CD4-positive, CD25-positive, alpha-beta regulatory T cell (primary cell): ENCODE measurements at regions not wholly inside any gene's neighbourhood (a gene's known extent, or its start where the extent isn't known, plus 50 kb on each side); places are given as distances from the start of the nearest gene placed in this dataset.

Experiments
- ATAC-seq, 2 donors: fragments of 150-1000 bp; cut with Tn5 transposase; one replicate each; pipeline ENCODE4 v1.10.0; 2021; ENCODE audit warnings: low read depth in 2 of 2, moderate number of reproducible peaks in 2 of 2, moderate library complexity in 1 of 2
- DNase-seq, 3 donors: peaks; one replicate each; pipeline versions ENCODE4 v3.0.0 to v3.0.0-alpha.2; 2012 to 2022; ENCODE audit warnings: mixed read lengths in 1 of 3
- H3K27ac ChIP-seq: one replicate; pipeline ENCODE4 v1.7.0; 2013; ENCODE audit warnings: mild to moderate bottlenecking, low read length; ENCODE audit not compliant: insufficient read depth, poor library complexity, severe bottlenecking
- H3K27me3 ChIP-seq: one replicate; pipeline ENCODE4 v1.7.0; 2013; ENCODE audit warnings: low read length; ENCODE audit not compliant: control insufficient read depth, insufficient read depth
- H3K36me3 ChIP-seq: one replicate; pipeline ENCODE4 v1.7.0; 2013; ENCODE audit warnings: mild to moderate bottlenecking, low read length, moderate library complexity; ENCODE audit not compliant: control insufficient read depth, insufficient read depth
- H3K4me1 ChIP-seq: 2 replicates; pipeline ENCODE4 v1.7.0; 2013; ENCODE audit warnings: mild to moderate bottlenecking, low read length; ENCODE audit not compliant: insufficient read depth, control insufficient read depth, poor library complexity, severe bottlenecking
- H3K4me3 ChIP-seq: one replicate; pipeline ENCODE4 v1.7.0; 2013; ENCODE audit warnings: low read depth, mild to moderate bottlenecking, low read length, moderate library complexity
- H3K9me3 ChIP-seq, 2 experiments: 1 replicate in 1 of 2; 2 replicates in 1 of 2; pipeline ENCODE4 v1.7.0; 2013; ENCODE audit warnings: low read length in 2 of 2, mild to moderate bottlenecking in 1 of 2, moderate library complexity in 1 of 2; ENCODE audit not compliant: control insufficient read depth in 2 of 2
- H3K27ac Mint-ChIP-seq, 3 donors: one replicate each; pipeline ENCODE4 v1.8.0; 2020 to 2022; ENCODE audit warnings: mild to moderate bottlenecking in 3 of 3, mixed read lengths in 3 of 3, moderate library complexity in 2 of 3
- H3K27me3 Mint-ChIP-seq: one replicate; pipeline ENCODE4 v1.8.0; 2022; ENCODE audit warnings: mild to moderate bottlenecking, mixed read lengths
- H3K36me3 Mint-ChIP-seq: one replicate; pipeline ENCODE4 v1.8.0; 2020; ENCODE audit warnings: mixed read lengths
- H3K4me1 Mint-ChIP-seq, 4 donors: one replicate each; pipeline ENCODE4 v1.8.0; 2020 to 2022; ENCODE audit warnings: mixed read lengths in 4 of 4, mild to moderate bottlenecking in 1 of 4
- H3K4me3 Mint-ChIP-seq, 4 donors: one replicate each; pipeline ENCODE4 v1.8.0; 2020 to 2022; ENCODE audit warnings: mild to moderate bottlenecking in 4 of 4, mixed read lengths in 4 of 4, moderate library complexity in 3 of 4
- H3K9me3 Mint-ChIP-seq, 7 donors: one replicate each; pipeline ENCODE4 v1.8.0; 2020 to 2022; ENCODE audit warnings: mixed read lengths in 7 of 7, mild to moderate bottlenecking in 3 of 7, moderate library complexity in 2 of 7

GRCh38 chr21:27487676-27488075, 520.8 kb upstream of the ADAMTS5 start:
- Histone ChIP-seq H3K4me3 (no peak overlapping the region), H3K4me1 (no peaks in the 10 kb centered on the region), H3K27ac (no peak overlapping the region), H3K9me3 (no peaks in the 10 kb centered on the region), H3K36me3 (no peaks in the 10 kb centered on the region), H3K27me3 (no peaks in the 10 kb centered on the region)
- no peaks in the 10 kb centered on the region for H3K27me3 Mint-ChIP-seq
- DNase-seq (no peak), ATAC-seq (no peak)
- no peaks in the 10 kb centered on the region for H3K4me1 Mint-ChIP-seq
- H3K9me3 Mint-ChIP-seq: peaks cover 0 to 16% (median 2%) of the 10 kb centered on the region in 7 donors
- no peaks in the 10 kb centered on the region for H3K36me3 Mint-ChIP-seq
- H3K4me3 Mint-ChIP-seq: no peak overlapping the region
- no peak overlapping the region for H3K27ac Mint-ChIP-seq

GRCh38 chr21:27480841-27481261, 514.0 kb upstream of the ADAMTS5 start:
- peak in 1 of 3 donors; percentile 0 for DNase-seq
- Histone ChIP-seq H3K27me3 (no peaks in the 10 kb centered on the region), H3K9me3 (peaks cover 0 to 4% of the 10 kb centered on the region in 2 experiments), H3K27ac (no peak overlapping the region), H3K4me1 (no peaks in the 10 kb centered on the region), H3K4me3 (no peak overlapping the region), H3K36me3 (no peaks in the 10 kb centered on the region)
- Mint-ChIP-seq H3K36me3 (no peaks in the 10 kb centered on the region), H3K27ac (no peak overlapping the region), H3K9me3 (peaks cover 0 to 20% (median 4%) of the 10 kb centered on the region in 7 donors), H3K4me3 (no peak overlapping the region), H3K27me3 (no peaks in the 10 kb centered on the region), H3K4me1 (no peaks in the 10 kb centered on the region)
- ATAC-seq: no peak

GRCh38 chr21:27477296-27477695, 510.4 kb upstream of the ADAMTS5 start:
- DNase-seq: no peak
- Mint-ChIP-seq H3K4me3 (no peak overlapping the region), H3K36me3 (no peaks in the 10 kb centered on the region), H3K9me3 (peaks cover 0 to 20% (median 6%) of the 10 kb centered on the region in 7 donors), H3K27me3 (no peaks in the 10 kb centered on the region), H3K27ac (no peak overlapping the region), H3K4me1 (no peaks in the 10 kb centered on the region)
- Histone ChIP-seq H3K27me3 (no peaks in the 10 kb centered on the region), H3K9me3 (peaks cover 2% of the 10 kb centered on the region in 2 experiments), H3K36me3 (no peaks in the 10 kb centered on the region), H3K4me3 (no peak overlapping the region), H3K27ac (no peak overlapping the region), H3K4me1 (no peaks in the 10 kb centered on the region)
- no peak for ATAC-seq

GRCh38 chr21:27476696-27477095, 509.8 kb upstream of the ADAMTS5 start:
- no peaks in the 10 kb centered on the region for H3K27me3 Mint-ChIP-seq
- H3K27ac Mint-ChIP-seq: no peak overlapping the region
- H3K4me1 Mint-ChIP-seq: no peaks in the 10 kb centered on the region
- H3K27ac ChIP-seq: no peak overlapping the region
- H3K4me3 ChIP-seq: no peak overlapping the region
- H3K36me3 ChIP-seq: no peaks in the 10 kb centered on the region
- no peaks in the 10 kb centered on the region for H3K27me3 ChIP-seq
- peaks cover 3 to 16% (median 6%) of the 10 kb centered on the region in 7 donors for H3K9me3 Mint-ChIP-seq
- no peaks in the 10 kb centered on the region for H3K36me3 Mint-ChIP-seq
- H3K9me3 ChIP-seq: peaks cover 0 to 2% of the 10 kb centered on the region in 2 experiments
- ATAC-seq (no peak), DNase-seq (no peak)
- H3K4me3 Mint-ChIP-seq: no peak overlapping the region
- H3K4me1 ChIP-seq: no peaks in the 10 kb centered on the region

DNA sequence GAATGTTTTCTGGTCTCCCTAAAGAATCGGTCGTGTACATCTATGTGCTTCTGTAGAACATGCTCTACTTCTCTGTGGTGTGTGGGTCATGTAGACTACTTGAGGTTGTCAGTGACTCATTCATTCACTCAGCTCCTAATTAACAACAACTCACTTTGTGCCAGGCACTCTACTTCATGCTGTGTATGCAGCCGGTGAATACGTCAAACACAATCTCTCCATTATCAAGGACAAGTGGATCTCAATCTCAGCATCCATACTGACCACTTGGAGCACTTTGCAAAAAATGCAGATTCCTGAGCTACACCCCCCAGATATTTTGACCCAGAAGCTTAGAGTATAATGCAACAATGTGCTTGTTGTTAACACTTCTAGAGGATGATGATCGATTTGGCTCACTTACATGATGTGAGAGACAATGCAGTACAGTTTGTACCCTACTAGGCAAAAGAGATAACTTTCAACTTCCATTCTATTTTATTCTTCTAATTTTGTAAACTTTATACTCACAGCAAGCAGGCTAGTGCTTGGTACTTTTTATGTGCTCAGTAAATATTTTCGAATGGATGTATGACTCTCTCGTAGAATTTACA, 508.6 kb upstream of the ADAMTS5 start:
- H3K27ac ChIP-seq: no peak overlapping the region
- no peaks in the 10 kb centered on the region for H3K4me1 ChIP-seq
- H3K36me3 Mint-ChIP-seq: no peaks in the 10 kb centered on the region
- ATAC-seq (no peak), DNase-seq (no peak)
- H3K4me1 Mint-ChIP-seq: no peaks in the 10 kb centered on the region
- H3K9me3 ChIP-seq: peaks cover 0 to 2% of the 10 kb centered on the region in 2 experiments
- H3K4me3 ChIP-seq: no peak overlapping the region
- no peaks in the 10 kb centered on the region for H3K27me3 ChIP-seq
- H3K4me3 Mint-ChIP-seq: no peak overlapping the region
- H3K27me3 Mint-ChIP-seq: no peaks in the 10 kb centered on the region
- no peak overlapping the region for H3K27ac Mint-ChIP-seq
- H3K9me3 Mint-ChIP-seq: peaks cover 5 to 17% (median 8%) of the 10 kb centered on the region in 7 donors
- no peaks in the 10 kb centered on the region for H3K36me3 ChIP-seq

- ATAC-seq: no peak
These were observed 500.5 kb upstream of the ADAMTS5 start for GRCh38 chr21:27467366-27467765.

GRCh38 chr21:27466140-27466539, 499.3 kb upstream of the ADAMTS5 start:
- H3K36me3 ChIP-seq: no peaks in the 10 kb centered on the region
- H3K4me3 ChIP-seq: no peak overlapping the region
- H3K36me3 Mint-ChIP-seq: no peaks in the 10 kb centered on the region
- no peak overlapping the region for H3K27ac Mint-ChIP-seq
- no peak overlapping the region for H3K4me3 Mint-ChIP-seq
- no peak for ATAC-seq
- no peaks in the 10 kb centered on the region for H3K4me1 Mint-ChIP-seq
- no peaks in the 10 kb centered on the region for H3K27me3 ChIP-seq
- H3K27ac ChIP-seq: no peak overlapping the region
- no peaks in the 10 kb centered on the region for H3K4me1 ChIP-seq
- no peak for DNase-seq
- H3K9me3 ChIP-seq: no peaks in the 10 kb centered on the region
- peaks cover 0 to 13% (median 8%) of the 10 kb centered on the region in 7 donors for H3K9me3 Mint-ChIP-seq
- no peaks in the 10 kb centered on the region for H3K27me3 Mint-ChIP-seq

More at GRCh38 chr21:27467366-27467765, 500.5 kb upstream of the ADAMTS5 start:
- Histone ChIP-seq H3K36me3 (no peaks in the 10 kb centered on the region), H3K9me3 (no peaks in the 10 kb centered on the region), H3K27ac (no peak overlapping the region), H3K4me1 (no peaks in the 10 kb centered on the region), H3K27me3 (no peaks in the 10 kb centered on the region), H3K4me3 (no peak overlapping the region)
- no peak for DNase-seq
- Mint-ChIP-seq H3K9me3 (peaks cover 5 to 15% (median 8%) of the 10 kb centered on the region in 7 donors), H3K4me1 (no peaks in the 10 kb centered on the region), H3K4me3 (no peak overlapping the region), H3K36me3 (no peaks in the 10 kb centered on the region), H3K27ac (no peak overlapping the region), H3K27me3 (no peaks in the 10 kb centered on the region)

DNA sequence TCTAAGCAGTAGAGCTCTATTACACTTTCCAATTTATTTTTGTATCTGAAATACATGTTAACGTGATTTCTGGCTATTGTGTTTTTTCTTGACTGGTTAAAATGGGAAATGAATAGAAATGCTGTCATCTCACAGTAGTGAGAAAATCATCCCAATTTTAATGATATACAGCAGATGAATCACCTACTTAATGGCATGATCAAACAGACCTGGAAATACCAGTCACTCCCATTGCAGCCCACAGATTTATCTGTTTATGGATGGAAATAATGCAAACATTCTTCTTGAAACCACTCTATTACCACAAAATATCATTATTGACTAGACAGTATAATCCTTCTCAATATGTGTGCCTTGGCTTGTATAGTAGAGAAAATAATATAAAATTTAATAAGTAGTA, 497.8 kb upstream of the ADAMTS5 start:
- H3K36me3 Mint-ChIP-seq: no peaks in the 10 kb centered on the region
- H3K27me3 Mint-ChIP-seq: no peaks in the 10 kb centered on the region
- Histone ChIP-seq H3K4me3 (no peak overlapping the region), H3K36me3 (no peaks in the 10 kb centered on the region), H3K9me3 (no peaks in the 10 kb centered on the region), H3K4me1 (no peaks in the 10 kb centered on the region), H3K27ac (no peak overlapping the region), H3K27me3 (no peaks in the 10 kb centered on the region)
- H3K4me3 Mint-ChIP-seq: no peak overlapping the region
- ATAC-seq (no peak), DNase-seq (no peak)
- no peaks in the 10 kb centered on the region for H3K4me1 Mint-ChIP-seq
- H3K27ac Mint-ChIP-seq: no peak overlapping the region
- peaks cover 0 to 7% (median 3%) of the 10 kb centered on the region in 7 donors for H3K9me3 Mint-ChIP-seq
